ENCODE measurements at regions not wholly inside any gene's neighbourhood (a gene's known extent, or its start where the extent isn't known, plus 50 kb on each side); places are given as distances from the start of the nearest gene placed in this dataset.
A peak's percentile ranks its signal among the peaks of the same experiment; 100 is the strongest.
"Not testable (repeated sequence)": the region's sequence is repeated elsewhere in the genome, so short reads cannot be mapped to it uniquely, and the experiment has no call there.

GRCh38 chr7:1345796-1346755, 113.2 kb downstream of the MICALL2 start:
- Mint-ChIP-seq H3K4me1 (peaks cover 2% of the 10 kb centered on the region), H3K27ac (no peak overlapping the region), H3K36me3 (ENCODE audit: low read depth) (no peaks in the 10 kb centered on the region), H3K27me3 (peaks cover 39% of the 10 kb centered on the region), H3K4me3 (no peak overlapping the region)
- no peak for ATAC-seq
- DNase-seq: no peak
- no peaks in the 10 kb centered on the region for H3K9me3 ChIP-seq (ENCODE audit: control insufficient read depth, low read length, poor library complexity, severe bottlenecking)

- Mint-ChIP-seq H3K4me1 (peaks cover 2% of the 10 kb centered on the region), H3K36me3 (ENCODE audit: low read depth) (no peaks in the 10 kb centered on the region), H3K4me3 (no peak overlapping the region), H3K27me3 (peaks cover 47% of the 10 kb centered on the region), H3K27ac (no peak overlapping the region)
- ATAC-seq (no peak), DNase-seq (no peak)
- H3K9me3 ChIP-seq (ENCODE audit: control insufficient read depth, low read length, poor library complexity, severe bottlenecking): no peaks in the 10 kb centered on the region
Observed at GRCh38 chr7:1346851-1347250, 112.4 kb downstream of the MICALL2 start.

GRCh38 chr7:1348096-1348822, 111.0 kb downstream of the MICALL2 start:
- H3K36me3 Mint-ChIP-seq (ENCODE audit: low read depth): no peaks in the 10 kb centered on the region
- no peaks in the 10 kb centered on the region for H3K9me3 ChIP-seq (ENCODE audit: control insufficient read depth, low read length, poor library complexity, severe bottlenecking)
- no peak for ATAC-seq
- peaks cover 43% of the 10 kb centered on the region for H3K27me3 Mint-ChIP-seq
- DNase-seq: no peak
- H3K4me1 Mint-ChIP-seq: no peaks in the 10 kb centered on the region
- no peak overlapping the region for H3K4me3 Mint-ChIP-seq
- H3K27ac Mint-ChIP-seq: no peak overlapping the region

- peaks cover 43% of the 10 kb centered on the region for H3K27me3 Mint-ChIP-seq
- no peak for ATAC-seq
- H3K9me3 ChIP-seq (ENCODE audit: control insufficient read depth, low read length, poor library complexity, severe bottlenecking): no peaks in the 10 kb centered on the region
- H3K4me3 Mint-ChIP-seq: no peak overlapping the region
- DNase-seq: no peak
- no peak overlapping the region for H3K27ac Mint-ChIP-seq
- H3K36me3 Mint-ChIP-seq (ENCODE audit: low read depth): no peaks in the 10 kb centered on the region
- no peaks in the 10 kb centered on the region for H3K4me1 Mint-ChIP-seq
Observed at GRCh38 chr7:1348823-1349335, 110.4 kb downstream of the MICALL2 start.

- no peak for DNase-seq
- Mint-ChIP-seq H3K4me1 (no peaks in the 10 kb centered on the region), H3K4me3 (no peak overlapping the region), H3K36me3 (ENCODE audit: low read depth) (no peaks in the 10 kb centered on the region), H3K27me3 (peaks cover 48% of the 10 kb centered on the region), H3K27ac (no peak overlapping the region)
- ATAC-seq: no peak
- H3K9me3 ChIP-seq (ENCODE audit: control insufficient read depth, low read length, poor library complexity, severe bottlenecking): no peaks in the 10 kb centered on the region
Observed at GRCh38 chr7:1349351-1349761, 109.9 kb downstream of the MICALL2 start.

- H3K4me3 Mint-ChIP-seq: no peak overlapping the region
- H3K9me3 ChIP-seq (ENCODE audit: control insufficient read depth, low read length, poor library complexity, severe bottlenecking): no peaks in the 10 kb centered on the region
- no peaks in the 10 kb centered on the region for H3K36me3 Mint-ChIP-seq (ENCODE audit: low read depth)
- no peak overlapping the region for H3K27ac Mint-ChIP-seq
- ATAC-seq (no peak), DNase-seq (no peak)
- H3K4me1 Mint-ChIP-seq: peaks cover 3% of the 10 kb centered on the region
- H3K27me3 Mint-ChIP-seq: peaks cover 53% of the 10 kb centered on the region
Observed at GRCh38 chr7:1351881-1352625, 107.2 kb downstream of the MICALL2 start.

- no peaks in the 10 kb centered on the region for H3K36me3 Mint-ChIP-seq (ENCODE audit: low read depth)
- peaks cover 46% of the 10 kb centered on the region for H3K27me3 Mint-ChIP-seq
- DNase-seq (no peak), ATAC-seq (no peak)
- no peak overlapping the region for H3K27ac Mint-ChIP-seq
- peaks cover 3% of the 10 kb centered on the region for H3K4me1 Mint-ChIP-seq
- no peaks in the 10 kb centered on the region for H3K9me3 ChIP-seq (ENCODE audit: control insufficient read depth, low read length, poor library complexity, severe bottlenecking)
- H3K4me3 Mint-ChIP-seq: no peak overlapping the region
Observed at GRCh38 chr7:1352656-1353271, 106.5 kb downstream of the MICALL2 start.

GRCh38 chr7:1354661-1355567, 104.4 kb downstream of the MICALL2 start:
- no peaks in the 10 kb centered on the region for H3K36me3 Mint-ChIP-seq (ENCODE audit: low read depth)
- no peak for ATAC-seq
- peaks cover 28% of the 10 kb centered on the region for H3K27me3 Mint-ChIP-seq
- peaks cover 3% of the 10 kb centered on the region for H3K4me1 Mint-ChIP-seq
- no peak overlapping the region for H3K4me3 Mint-ChIP-seq
- no peak for DNase-seq
- H3K9me3 ChIP-seq (ENCODE audit: control insufficient read depth, low read length, poor library complexity, severe bottlenecking): no peaks in the 10 kb centered on the region
- no peak overlapping the region for H3K27ac Mint-ChIP-seq

- peaks cover 24% of the 10 kb centered on the region for H3K27me3 Mint-ChIP-seq
- DNase-seq: no peak
- peaks cover 3% of the 10 kb centered on the region for H3K4me1 Mint-ChIP-seq
- ATAC-seq: no peak
- H3K4me3 Mint-ChIP-seq: no peak overlapping the region
- peak overlapping the region; percentile 6 for H3K27ac Mint-ChIP-seq
- H3K9me3 ChIP-seq (ENCODE audit: control insufficient read depth, low read length, poor library complexity, severe bottlenecking): no peaks in the 10 kb centered on the region
- no peaks in the 10 kb centered on the region for H3K36me3 Mint-ChIP-seq (ENCODE audit: low read depth)
Observed at GRCh38 chr7:1355568-1356340, 103.5 kb downstream of the MICALL2 start.

GRCh38 chr7:1356853-1357252, 102.4 kb downstream of the MICALL2 start:
- not testable (repeated sequence) for H3K27ac Mint-ChIP-seq, ATAC-seq

GRCh38 chr7:1357260-1357600, 102.0 kb downstream of the MICALL2 start:
- H3K9me3 ChIP-seq (ENCODE audit: control insufficient read depth, low read length, poor library complexity, severe bottlenecking); H3K4me1 Mint-ChIP-seq; H3K36me3 Mint-ChIP-seq (ENCODE audit: low read depth); H3K27ac Mint-ChIP-seq; H3K4me3 Mint-ChIP-seq; DNase-seq; ATAC-seq: not testable (repeated sequence)
- peaks cover 13% of the 10 kb centered on the region for H3K27me3 Mint-ChIP-seq

More at GRCh38 chr7:1356853-1357252, 102.4 kb downstream of the MICALL2 start:
- peaks cover 13% of the 10 kb centered on the region for H3K27me3 Mint-ChIP-seq
- H3K9me3 ChIP-seq (ENCODE audit: control insufficient read depth, low read length, poor library complexity, severe bottlenecking); H3K4me1 Mint-ChIP-seq; DNase-seq; H3K36me3 Mint-ChIP-seq (ENCODE audit: low read depth); H3K4me3 Mint-ChIP-seq: not testable (repeated sequence)

Data from T-helper 17 cell (primary cell).